CD4-positive, alpha-beta T cell treated with Interleukin-12 subunit alpha and Interleukin-12 subunit beta, for 1 hour (primary cell): ENCODE measurements at regions not wholly inside any gene's neighbourhood (a gene's known extent, or its start where the extent isn't known, plus 50 kb on each side); places are given as distances from the start of the nearest gene placed in this dataset.
"Not testable (repeated sequence)": the region's sequence is repeated elsewhere in the genome, so short reads cannot be mapped to it uniquely, and the experiment has no call there.

ENCODE experiments used
- DNase-seq: peaks from one replicate; pipeline ENCODE4 v3.0.0-alpha.2; 2020

- DNase-seq = no peak
Measured at GRCh38 chr22:22717664-22718063, 73.2 kb downstream of the GGTLC2 start.

GRCh38 chr22:22720201-22720723 is 75.8 kb downstream of the GGTLC2 start:
- peak; percentile 60 for DNase-seq

- DNase-seq = peak; percentile 4
Measured at GRCh38 chr22:22720724-22721261, 76.4 kb downstream of the GGTLC2 start.

- DNase-seq = peak; percentile 41
Measured at GRCh38 chr22:22721681-22722354, 77.4 kb downstream of the GGTLC2 start.

- DNase-seq = no peak
Measured at GRCh38 chr22:22728382-22728781, 84.0 kb downstream of the GGTLC2 start.

GRCh38 chr22:22730655-22731373 is 86.4 kb downstream of the GGTLC2 start:
- DNase-seq = no peak

GRCh38 chr22:22731374-22731676 is 86.9 kb downstream of the GGTLC2 start:
- DNase-seq = no peak

GRCh38 chr22:22733006-22733405 is 88.6 kb downstream of the GGTLC2 start:
- DNase-seq = not testable (repeated sequence)

GRCh38 chr22:22733881-22734373 is 89.5 kb downstream of the GGTLC2 start:
- DNase-seq = no peak

- DNase-seq = not testable (repeated sequence)
Measured at GRCh38 chr22:22734395-22735272, 90.2 kb downstream of the GGTLC2 start.

GRCh38 chr22:22735276-22735675 is 90.9 kb downstream of the GGTLC2 start:
- not testable (repeated sequence) for DNase-seq

GRCh38 chr22:22735695-22736611 is 91.5 kb downstream of the GGTLC2 start:
- no peak for DNase-seq

GRCh38 chr22:22737590-22737989 is 93.2 kb downstream of the GGTLC2 start:
- DNase-seq = no peak

- DNase-seq = no peak
Measured at GRCh38 chr22:22738959-22739585, 94.7 kb downstream of the GGTLC2 start.

GRCh38 chr22:22740560-22741276 is 96.3 kb downstream of the GGTLC2 start:
- DNase-seq = no peak

GRCh38 chr22:22741843-22742242 is 97.4 kb downstream of the GGTLC2 start:
- DNase-seq = no peak

GRCh38 chr22:22742641-22743040 is 98.2 kb downstream of the GGTLC2 start:
- no peak for DNase-seq

GRCh38 chr22:22743128-22743760 is 98.8 kb downstream of the GGTLC2 start:
- no peak for DNase-seq

GRCh38 chr22:22744412-22745224 is 100.2 kb downstream of the GGTLC2 start:
- DNase-seq = no peak
